HG03139 (cell line): ENCODE measurements at regions not wholly inside any gene's neighbourhood (a gene's known extent, or its start where the extent isn't known, plus 50 kb on each side); places are given as distances from the start of the nearest gene placed in this dataset.
"Not testable (repeated sequence)": the region's sequence is repeated elsewhere in the genome, so short reads cannot be mapped to it uniquely, and the experiment has no call there.

Experiments used
- ATAC-seq: cut with Tn5 transposase; IDR thresholded peaks from one replicate; pipeline ENCODE4 v1.9.1; 2021; ENCODE audit not compliant: unreplicated experiment

- ATAC-seq, result no peak
Observed at GRCh38 chr9:115397591-115398312, 279.8 kb upstream of the TNC start.

GRCh38 chr9:115398313-115398650, 280.3 kb upstream of the TNC start:
- ATAC-seq, result no peak

- ATAC-seq, result no peak
Observed at GRCh38 chr9:115398996-115399395, 281.0 kb upstream of the TNC start.

GRCh38 chr9:115400796-115401195, 282.8 kb upstream of the TNC start:
- no peak for ATAC-seq

- no peak for ATAC-seq
Observed at GRCh38 chr9:115401756-115402327, 283.9 kb upstream of the TNC start.

GRCh38 chr9:115403753-115404152, 285.8 kb upstream of the TNC start:
- ATAC-seq, result no peak

GRCh38 chr9:115404311-115404710, 286.4 kb upstream of the TNC start:
- ATAC-seq, result no peak

GRCh38 chr9:115411516-115411915, 293.6 kb upstream of the TNC start:
- ATAC-seq, result no peak

- ATAC-seq, result no peak
Observed at GRCh38 chr9:115411993-115412452, 294.1 kb upstream of the TNC start.

- no peak for ATAC-seq
Observed at GRCh38 chr9:115412656-115413055, 294.7 kb upstream of the TNC start.

GRCh38 chr9:115413304-115413703, 295.3 kb upstream of the TNC start:
- ATAC-seq, result no peak

GRCh38 chr9:115413766-115414382, 295.9 kb upstream of the TNC start:
- ATAC-seq, result no peak

- no peak for ATAC-seq
Observed at GRCh38 chr9:115414561-115414960, 296.6 kb upstream of the TNC start.

- ATAC-seq, result no peak
Observed at GRCh38 chr9:115415450-115415849, 297.5 kb upstream of the TNC start.

GRCh38 chr9:115416299-115416698, 298.3 kb upstream of the TNC start:
- peak; percentile 65 for ATAC-seq

GRCh38 chr9:115418181-115418580, 300.2 kb upstream of the TNC start:
- ATAC-seq, result not testable (repeated sequence)

- no peak for ATAC-seq
Observed at GRCh38 chr9:115422932-115423440, 305.0 kb upstream of the TNC start.

- ATAC-seq, result no peak
Observed at GRCh38 chr9:115423646-115424045, 305.7 kb upstream of the TNC start.

GRCh38 chr9:115425601-115426000, 307.6 kb upstream of the TNC start:
- ATAC-seq, result no peak

GRCh38 chr9:115437418-115437817, 319.5 kb upstream of the TNC start:
- no peak for ATAC-seq

GRCh38 chr9:115439641-115440040, 321.7 kb upstream of the TNC start:
- ATAC-seq, result no peak

- no peak for ATAC-seq
Observed at GRCh38 chr9:115442054-115442453, 324.1 kb upstream of the TNC start.
